SK-N-SH (cell line): ENCODE measurements at regions not wholly inside any gene's neighbourhood (a gene's known extent, or its start where the extent isn't known, plus 50 kb on each side); places are given as distances from the start of the nearest gene placed in this dataset.

Experiments used
- CHD2 ChIP-seq: fragments of 150-350 bp; IDR thresholded peaks from 2 replicates; pipeline ENCODE4 v1.6.1; 2018; ENCODE audit warnings: low read length; ENCODE audit not compliant: partially characterized antibody
- CTCF ChIP-seq: fragments of 200-600 bp; sonication (generic); IDR thresholded peaks from 2 replicates; pipeline ENCODE4 v1.6.1; 2017; ENCODE audit warnings: antibody characterized with exemption, mild to moderate bottlenecking, moderate library complexity
- NRF1 ChIP-seq: IDR thresholded peaks from 2 replicates; pipeline ENCODE4 v1.6.1; 2012; ENCODE audit warnings: low read depth, mild to moderate bottlenecking, low read length
- POLR2AphosphoS5 ChIP-seq: IDR thresholded peaks from 2 replicates; pipeline ENCODE4 v1.6.1; 2012; ENCODE audit warnings: low read depth, low read length
- RAD21 ChIP-seq: IDR thresholded peaks from 2 replicates; pipeline ENCODE4 v1.6.1; 2012; ENCODE audit warnings: mild to moderate bottlenecking, low read length

GRCh38 chr19:28537896-28538295 is 675.1 kb downstream of the UQCRFS1 start:
- TF ChIP-seq CTCF, result no peak
- TF ChIP-seq POLR2AphosphoS5, result no peak
- TF ChIP-seq NRF1, result no peak
- TF ChIP-seq RAD21, result no peak
- TF ChIP-seq CHD2, result no peak
